H1 (cell line): ENCODE measurements at regions not wholly inside any gene's neighbourhood (a gene's known extent, or its start where the extent isn't known, plus 50 kb on each side); places are given as distances from the start of the nearest gene placed in this dataset.
A peak's percentile ranks its signal among the peaks of the same experiment; 100 is the strongest.

ENCODE experiments used
- CTCF ChIA-PET: fragments of 300-600 bp; sonication (Branson Sonifier 250); formaldehyde crosslinking; loops from one replicate; lab custom pipeline; 2021; ENCODE audit not compliant: partially characterized antibody; lab: Charles Lee
- POLR2A ChIA-PET: fragments of 300-600 bp; sonication (Branson Sonifier 250); formaldehyde crosslinking; loops from one replicate; lab custom pipeline; 2021; ENCODE audit warnings: inconsistent platforms; ENCODE audit not compliant: partially characterized antibody; lab: Charles Lee
- DNase-seq, 2 experiments: peaks; one replicate each; pipeline versions ENCODE4 v3.0.0 to v3.0.0-alpha.2; 2010 to 2022; ENCODE audit warnings: low spot score in 2 of 2, low read depth in 1 of 2, mixed read lengths in 1 of 2
- FAIRE-seq: peaks from 2 replicates; lab custom pipeline; 2011; peaks lifted over from hg19 to GRCh38; lab: Jason Lieb, UNC
- H2AFZ ChIP-seq: 2 replicates; pipeline ENCODE4 v1.8.1; 2012; ENCODE audit warnings: low read length, inconsistent platforms
- H2AK5ac ChIP-seq: 2 replicates; pipeline ENCODE4 v1.6.1; 2013; ENCODE audit warnings: low read depth, low read length
- H2BK120ac ChIP-seq: replicated peaks from 2 replicates; pipeline ENCODE3; 2013; ENCODE audit warnings: low read depth, low read length, inconsistent platforms
- H2BK12ac ChIP-seq: 2 replicates; pipeline ENCODE4 v1.6.1; 2013; ENCODE audit warnings: low read depth, low read length
- H2BK15ac ChIP-seq: 2 replicates; pipeline ENCODE4 v1.6.1; 2013; ENCODE audit warnings: low read length
- H2BK20ac ChIP-seq: 2 replicates; pipeline ENCODE4 v1.6.1; 2013; ENCODE audit warnings: low read length
- H2BK5ac ChIP-seq: 2 replicates; pipeline ENCODE4 v1.6.1; 2013; ENCODE audit warnings: low read depth, low read length
- H3K14ac ChIP-seq: 2 replicates; pipeline ENCODE4 v1.6.1; 2013; ENCODE audit warnings: inconsistent platforms; ENCODE audit not compliant: insufficient read length
- H3K18ac ChIP-seq: 2 replicates; pipeline ENCODE4 v1.6.1; 2013; ENCODE audit warnings: low read length; ENCODE audit errors: extremely low read depth
- H3K23ac ChIP-seq: 2 replicates; pipeline ENCODE4 v1.6.1; 2013; ENCODE audit warnings: inconsistent platforms; ENCODE audit not compliant: insufficient read length
- H3K23me2 ChIP-seq: 2 replicates; pipeline ENCODE4 v1.6.1; 2013; ENCODE audit warnings: low read depth, low read length
- H3K27ac ChIP-seq: 2 replicates; pipeline ENCODE4 v1.6.1; 2011; ENCODE audit warnings: low read depth, low read length, inconsistent platforms
- H3K27me3 ChIP-seq, 4 experiments: replicated peaks in 1 of 4; 1 replicate in 1 of 4; 2 replicates in 3 of 4; pipeline versions ENCODE4 v1.6.1 to v1.8.1; 2011 to 2013; ENCODE audit warnings: low read length in 3 of 4, mild to moderate bottlenecking in 3 of 4, inconsistent platforms in 2 of 4, mixed read lengths in 2 of 4, moderate library complexity in 1 of 4; ENCODE audit not compliant: control insufficient read depth in 3 of 4, insufficient read depth in 3 of 4; ENCODE audit errors: extremely low read depth in 1 of 4
- H3K36me3 ChIP-seq, 4 experiments: 2 replicates each; pipeline versions ENCODE4 v1.6.1 to v1.8.1; 2011 to 2013; ENCODE audit warnings: mild to moderate bottlenecking in 4 of 4, low read length in 3 of 4, moderate library complexity in 2 of 4, control low read depth in 1 of 4, inconsistent platforms in 1 of 4; ENCODE audit not compliant: insufficient read depth in 4 of 4, control insufficient read depth in 2 of 4
- H3K4ac ChIP-seq: replicated peaks from 2 replicates; pipeline ENCODE3; 2013; ENCODE audit warnings: low read length, low read depth, mixed read lengths, inconsistent platforms; ENCODE audit not compliant: insufficient read length
- H3K4me1 ChIP-seq, 4 experiments: replicated peaks in 1 of 4; 1 replicate in 1 of 4; 2 replicates in 3 of 4; pipeline versions ENCODE4 v1.6.1 to v1.8.1; 2011 to 2013; ENCODE audit warnings: low read length in 3 of 4, inconsistent platforms in 2 of 4, mixed read lengths in 1 of 4; ENCODE audit not compliant: insufficient read depth in 4 of 4, control insufficient read depth in 3 of 4
- H3K4me2 ChIP-seq, 2 experiments: 2 replicates each; pipeline versions ENCODE4 v1.6.1 to v1.8.1; 2011 to 2013; ENCODE audit warnings: low read depth in 2 of 2, low read length in 2 of 2, control low read depth in 1 of 2, inconsistent platforms in 1 of 2, mild to moderate bottlenecking in 1 of 2; ENCODE audit not compliant: insufficient read depth in 1 of 2
- H3K4me3 ChIP-seq, 4 experiments: fragments of 200-600, 300-600 bp in 1 of 4; sonication (generic), shearing (Covaris generic), sonication (Bioruptor Twin) in 1 of 4; 2 replicates each; pipeline versions ENCODE4 v1.5.1 to v1.8.1; 2011 to 2016; ENCODE audit warnings: low read length in 4 of 4, low read depth in 3 of 4, control low read depth in 2 of 4, inconsistent platforms in 2 of 4, mild to moderate bottlenecking in 2 of 4, mixed read lengths in 1 of 4, moderate library complexity in 1 of 4; ENCODE audit not compliant: insufficient read depth in 2 of 4; ENCODE audit errors: extremely low read depth in 1 of 4
- H3K56ac ChIP-seq: replicated peaks from 2 replicates; pipeline ENCODE3; 2013; ENCODE audit warnings: low read depth, mild to moderate bottlenecking, mixed read lengths, low read length, inconsistent platforms; ENCODE audit not compliant: insufficient read length
- H3K79me1 ChIP-seq: 2 replicates; pipeline ENCODE4 v1.6.1; 2013; ENCODE audit warnings: low read depth, low read length, control low read depth
- H3K79me2 ChIP-seq, 2 experiments: 2 replicates each; pipeline versions ENCODE4 v1.6.1 to v1.8.1; 2012 to 2013; ENCODE audit warnings: low read length in 2 of 2, mild to moderate bottlenecking in 2 of 2, inconsistent platforms in 1 of 2; ENCODE audit not compliant: insufficient read depth in 2 of 2, control insufficient read depth in 1 of 2
- H3K9ac ChIP-seq, 4 experiments: replicated peaks in 1 of 4; 1 replicate in 1 of 4; 2 replicates in 3 of 4; pipeline versions ENCODE4 v1.6.1 to v1.8.1; 2011 to 2013; ENCODE audit warnings: low read depth in 3 of 4, low read length in 3 of 4, control low read depth in 2 of 4, mild to moderate bottlenecking in 2 of 4, moderate library complexity in 2 of 4, inconsistent platforms in 1 of 4; ENCODE audit errors: extremely low read depth in 1 of 4
- H3K9me3 ChIP-seq, 2 experiments: 2 replicates each; pipeline versions ENCODE4 v1.6.1 to v1.8.1; 2012 to 2013; ENCODE audit warnings: mild to moderate bottlenecking in 2 of 2, moderate library complexity in 2 of 2, control low read depth in 1 of 2, inconsistent platforms in 1 of 2, low read depth in 1 of 2, low read length in 1 of 2, mixed read lengths in 1 of 2; ENCODE audit not compliant: insufficient read depth in 2 of 2
- H4K20me1 ChIP-seq, 2 experiments: replicated peaks in 1 of 2; 2 replicates each; pipeline versions ENCODE3 to v1.8.1; 2011 to 2013; ENCODE audit warnings: inconsistent platforms in 2 of 2, low read length in 2 of 2, mild to moderate bottlenecking in 1 of 2; ENCODE audit not compliant: insufficient read depth in 2 of 2, control insufficient read depth in 1 of 2
- H4K5ac ChIP-seq: 2 replicates; pipeline ENCODE4 v1.6.1; 2013; ENCODE audit warnings: low read length, low read depth, mixed read lengths, inconsistent platforms; ENCODE audit not compliant: insufficient read length
- H4K8ac ChIP-seq: 2 replicates; pipeline ENCODE4 v1.8.0; 2013; ENCODE audit warnings: mild to moderate bottlenecking, moderate library complexity, low read length, inconsistent platforms; ENCODE audit not compliant: insufficient read depth; ENCODE audit errors: extremely low read depth
- H4K91ac ChIP-seq: replicated peaks from 2 replicates; pipeline ENCODE3; 2013; ENCODE audit warnings: low read length, mixed read lengths, inconsistent platforms; ENCODE audit not compliant: insufficient read length
- BACH1 ChIP-seq: IDR thresholded peaks from 2 replicates; pipeline ENCODE4 v1.6.1; 2012; ENCODE audit warnings: low read length, improper control_type of control experiment
- BCL11A ChIP-seq, 2 experiments: IDR thresholded peaks; one replicate each; pipeline ENCODE4 v1.6.1; 2011; ENCODE audit warnings: low read depth in 2 of 2, low read length in 2 of 2, mild to moderate bottlenecking in 2 of 2
- EP300 ChIP-seq, 2 experiments: IDR thresholded peaks; 1 replicate in 1 of 2; 2 replicates in 1 of 2; pipeline ENCODE4 v1.6.1; 2011 to 2012; ENCODE audit warnings: low read depth in 2 of 2, low read length in 2 of 2, mild to moderate bottlenecking in 2 of 2, borderline replicate concordance in 1 of 2, inconsistent platforms in 1 of 2, moderate library complexity in 1 of 2
- MAFK ChIP-seq: IDR thresholded peaks from 2 replicates; pipeline ENCODE4 v1.6.1; 2012; ENCODE audit warnings: low read depth, mild to moderate bottlenecking, improper control_type of control experiment, low read length
- NANOG ChIP-seq: IDR thresholded peaks from 2 replicates; pipeline ENCODE4 v1.6.1; 2011; ENCODE audit warnings: low read length, low read depth, mild to moderate bottlenecking, inconsistent platforms; ENCODE audit not compliant: insufficient read depth, poor library complexity, severe bottlenecking
- RAD21 ChIP-seq, 2 experiments: IDR thresholded peaks in 1 of 2; conservative IDR thresholded peaks in 1 of 2; 2 replicates each; pipeline ENCODE4 v1.6.1; 2011; ENCODE audit warnings: low read depth in 2 of 2, low read length in 2 of 2, improper control_type of control experiment in 1 of 2, inconsistent platforms in 1 of 2, mild to moderate bottlenecking in 1 of 2, moderate library complexity in 1 of 2
- SIX5 ChIP-seq: IDR thresholded peaks from 2 replicates; pipeline ENCODE4 v1.6.1; 2011; ENCODE audit warnings: mild to moderate bottlenecking, low read depth, low read length
- WGBS, 2 experiments: shearing (Covaris generic) in 1 of 2; methylation state at CpG; one replicate each; pipeline versions ENCODE4 v1.1.6 to v1.1.7; 2013 to 2015; ENCODE audit warnings: low lambda C conversion rate in 2 of 2, mixed read lengths in 2 of 2, inconsistent platforms in 1 of 2, low coverage in 1 of 2, missing lambda C conversion rate in 1 of 2; ENCODE audit not compliant: insufficient replicate concordance in 2 of 2, insufficient coverage in 1 of 2, insufficient read length in 1 of 2; ENCODE audit errors: extremely low coverage in 1 of 2, missing lambda C conversion rate in 1 of 2; 5-methylcytosine and 5-hydroxymethylcytosine counted together
- TF ChIP-seq, protein P1 (sequence below): IDR thresholded peaks from 2 replicates; pipeline ENCODE4 v1.6.1; 2012; ENCODE audit warnings: low read length, inconsistent platforms
- TF ChIP-seq, protein P2 (sequence below), 3 experiments: IDR thresholded peaks; 1 replicate in 2 of 3; 2 replicates in 1 of 3; pipeline versions ENCODE4 v1.5.1 to v1.6.1; 2011; ENCODE audit warnings: low read length in 3 of 3, mild to moderate bottlenecking in 3 of 3, inconsistent platforms in 2 of 3, low read depth in 1 of 3, moderate library complexity in 1 of 3; ENCODE audit not compliant: insufficient read depth in 1 of 3; ENCODE audit errors: control extremely low read depth in 1 of 3

DNA sequence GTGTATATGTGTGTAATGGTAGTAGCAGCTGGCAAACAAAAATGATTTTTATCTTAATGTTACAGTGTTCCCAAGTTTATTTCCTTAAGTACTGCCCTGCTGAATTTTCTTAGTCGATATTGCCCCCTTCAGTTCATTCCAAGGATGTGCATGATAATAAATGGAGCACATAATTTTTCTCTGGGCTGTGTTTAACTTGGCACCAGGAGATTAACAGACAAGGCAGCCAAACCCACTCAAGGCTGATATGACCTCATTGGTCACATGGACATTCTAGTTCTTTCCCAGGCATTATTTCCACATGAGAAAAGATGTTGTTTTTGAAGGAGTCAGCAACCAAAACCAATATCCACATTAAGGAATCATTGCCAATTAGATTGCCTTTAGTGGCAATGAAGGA lies 61.8 kb downstream of the COX7C start:
- Histone ChIP-seq H4K5ac (peak overlapping the region; percentile 49), H3K4me1 (peaks cover 0 to 3% (median 0%) of the 10 kb centered on the region in 4 experiments; a peak in 1 of 7 replicates), H2BK12ac (no peak overlapping the region), H3K27ac (no peak overlapping the region), H3K9ac (no peak overlapping the region), H4K20me1 (no peaks in the 10 kb centered on the region), H2BK15ac (no peak overlapping the region), H3K27me3 (peaks cover 0 to 2% (median 0%) of the 10 kb centered on the region in 4 experiments; a peak in 1 of 7 replicates), H3K79me1 (no peaks in the 10 kb centered on the region), H3K56ac (no peak overlapping the region), H3K23ac (no peak overlapping the region), H4K8ac (no peak overlapping the region), H3K79me2 (no peaks in the 10 kb centered on the region), H3K9me3 (no peaks in the 10 kb centered on the region), H3K23me2 (no peaks in the 10 kb centered on the region), H3K18ac (no peak overlapping the region), H3K4ac (no peak overlapping the region), H2BK20ac (no peak overlapping the region), H2BK120ac (no peak overlapping the region), H3K36me3 (no peaks in the 10 kb centered on the region), H3K4me2 (no peak overlapping the region), H3K4me3 (no peak overlapping the region), H3K14ac (no peak overlapping the region), H2AK5ac (no peak overlapping the region), H2BK5ac (no peak overlapping the region), H2AFZ (no peak overlapping the region), H4K91ac (no peak overlapping the region)
- FAIRE-seq (peak; percentile 88), DNase-seq (no peak)
- CTCF ChIA-PET: interaction anchor here (0.6 to 2.8 kb wide), 20 partner anchors 10 to 732 kb away, joined by 3 to 29 read pairs (median 4); no protein-coding TSS in a partner anchor
- POLR2A ChIA-PET: no interaction called here
- 3% methylated on average over 1 of the region's 1 CpG; no CpG with 5 or more reads in 1 of the 2 experiments for WGBS, 2 experiments
- TF ChIP-seq BCL11A (IDR thresholded peaks at IDR 0.05; ENCODE audit: low read depth in 2 of 2, low read length in 2 of 2) (no peak), RAD21 (IDR thresholded peaks at IDR 0.05 in 1 of 2, conservative IDR thresholded peaks at IDR 0.05 in 1 of 2; ENCODE audit: low read depth in 2 of 2, low read length in 2 of 2) (peak; percentile 91 to 93), MAFK (no peak), BACH1 (no peak), EP300 (IDR thresholded peaks at IDR 0.05; ENCODE audit: borderline replicate concordance in 1 of 2, low read depth in 2 of 2, low read length in 2 of 2) (no peak), SIX5 (no peak), NANOG (no peak)
- TF ChIP-seq, protein P1, sequence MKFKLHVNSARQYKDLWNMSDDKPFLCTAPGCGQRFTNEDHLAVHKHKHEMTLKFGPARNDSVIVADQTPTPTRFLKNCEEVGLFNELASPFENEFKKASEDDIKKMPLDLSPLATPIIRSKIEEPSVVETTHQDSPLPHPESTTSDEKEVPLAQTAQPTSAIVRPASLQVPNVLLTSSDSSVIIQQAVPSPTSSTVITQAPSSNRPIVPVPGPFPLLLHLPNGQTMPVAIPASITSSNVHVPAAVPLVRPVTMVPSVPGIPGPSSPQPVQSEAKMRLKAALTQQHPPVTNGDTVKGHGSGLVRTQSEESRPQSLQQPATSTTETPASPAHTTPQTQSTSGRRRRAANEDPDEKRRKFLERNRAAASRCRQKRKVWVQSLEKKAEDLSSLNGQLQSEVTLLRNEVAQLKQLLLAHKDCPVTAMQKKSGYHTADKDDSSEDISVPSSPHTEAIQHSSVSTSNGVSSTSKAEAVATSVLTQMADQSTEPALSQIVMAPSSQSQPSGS: no peak
- TF ChIP-seq, protein P2, sequence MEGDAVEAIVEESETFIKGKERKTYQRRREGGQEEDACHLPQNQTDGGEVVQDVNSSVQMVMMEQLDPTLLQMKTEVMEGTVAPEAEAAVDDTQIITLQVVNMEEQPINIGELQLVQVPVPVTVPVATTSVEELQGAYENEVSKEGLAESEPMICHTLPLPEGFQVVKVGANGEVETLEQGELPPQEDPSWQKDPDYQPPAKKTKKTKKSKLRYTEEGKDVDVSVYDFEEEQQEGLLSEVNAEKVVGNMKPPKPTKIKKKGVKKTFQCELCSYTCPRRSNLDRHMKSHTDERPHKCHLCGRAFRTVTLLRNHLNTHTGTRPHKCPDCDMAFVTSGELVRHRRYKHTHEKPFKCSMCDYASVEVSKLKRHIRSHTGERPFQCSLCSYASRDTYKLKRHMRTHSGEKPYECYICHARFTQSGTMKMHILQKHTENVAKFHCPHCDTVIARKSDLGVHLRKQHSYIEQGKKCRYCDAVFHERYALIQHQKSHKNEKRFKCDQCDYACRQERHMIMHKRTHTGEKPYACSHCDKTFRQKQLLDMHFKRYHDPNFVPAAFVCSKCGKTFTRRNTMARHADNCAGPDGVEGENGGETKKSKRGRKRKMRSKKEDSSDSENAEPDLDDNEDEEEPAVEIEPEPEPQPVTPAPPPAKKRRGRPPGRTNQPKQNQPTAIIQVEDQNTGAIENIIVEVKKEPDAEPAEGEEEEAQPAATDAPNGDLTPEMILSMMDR (IDR thresholded peaks at IDR 0.05; ENCODE audit: control extremely low read depth in 1 of 3, insufficient read depth in 1 of 3, low read depth in 1 of 3, low read length in 3 of 3): peak in 2 of 3 experiments; percentile 60 to 62; a peak in 3 of 4 replicates
